SU-DHL-6 (cell line): ENCODE measurements at regions not wholly inside any gene's neighbourhood (a gene's known extent, or its start where the extent isn't known, plus 50 kb on each side); places are given as distances from the start of the nearest gene placed in this dataset.

ENCODE experiments used
- CTCF ChIP-seq: fragments of 200-600 bp; sonication (generic); IDR thresholded peaks from one replicate; pipeline ENCODE4 v1.5.1; 2017; ENCODE audit warnings: antibody characterized with exemption, mild to moderate bottlenecking, low read length, moderate library complexity; ENCODE audit not compliant: insufficient read depth, poor library complexity, severe bottlenecking
- EZH2phosphoT487 ChIP-seq: fragments of 200-600 bp; sonication (generic), shearing (Covaris generic); conservative IDR thresholded peaks from 2 replicates; pipeline ENCODE4 v1.6.1; 2018; ENCODE audit warnings: mild to moderate bottlenecking, antibody characterized with exemption, low read length, moderate library complexity, mixed read lengths

- TF ChIP-seq CTCF, result no peak
- TF ChIP-seq EZH2phosphoT487, result no peak
Measured at GRCh38 chr18:67916097-67916496, 399.6 kb upstream of the DSEL start.
